K562 (cell line): ENCODE measurements at regions not wholly inside any gene's neighbourhood (a gene's known extent, or its start where the extent isn't known, plus 50 kb on each side); places are given as distances from the start of the nearest gene placed in this dataset.

Source experiments
- ATAC-seq: fragments of 200-7000 bp; cut with Tn5 transposase; 3 replicates; pipeline ENCODE4 v1.9.1; 2020; ENCODE audit warnings: moderate library complexity
- BruUV-seq: library from RNA; stranded (reverse); fragments of 400-500 nt; replicated peaks from 2 replicates; lab custom pipeline; 2021; lab: Mats Ljungman, UMichigan
- CTCF ChIA-PET: fragments of 300-600 bp; formaldehyde crosslinking; extraction: SDS; loops from one replicate; lab custom pipeline; 2021; ENCODE audit warnings: low intra/inter-chr PET ratio; lab: Yijun Ruan, JAX
- POLR2A ChIA-PET: fragments of 300-600, 350-650 bp; sonication (Branson Sonifier 250); formaldehyde crosslinking; extraction: SDS; loops from one replicate; lab custom pipeline; 2021; ENCODE audit warnings: antibody characterized with exemption, inconsistent platforms; lab: Yijun Ruan, JAX
- DNase-seq, 4 experiments: peaks; one replicate each; pipeline versions ENCODE4 v3.0.0 to v3.0.0-alpha.2; 2011 to 2018; ENCODE audit warnings: low spot score in 3 of 4, mixed read lengths in 3 of 4; ENCODE audit errors: extremely low read depth in 1 of 4
- FAIRE-seq: peaks from 2 replicates; lab custom pipeline; 2011; peaks lifted over from hg19 to GRCh38; lab: Jason Lieb, UNC
- H2AFZ ChIP-seq: 2 replicates; pipeline ENCODE4 v1.6.0; 2011; ENCODE audit warnings: low read depth, low read length, control low read depth, inconsistent platforms
- H3K27ac ChIP-seq: fragments of 200-600 bp; 3 replicates; pipeline ENCODE4 v1.8.0; 2011; ENCODE audit warnings: low read depth, mild to moderate bottlenecking, control low read depth, inconsistent platforms, low read length, moderate library complexity, mixed read lengths; ENCODE audit errors: extremely low read depth
- H3K27me3 ChIP-seq, 2 experiments: fragments of 300-600 bp in 1 of 2; 2 replicates in 1 of 2; 3 replicates in 1 of 2; pipeline versions ENCODE4 v1.6.0 to v1.8.0; 2011; ENCODE audit warnings: inconsistent platforms in 2 of 2, low read length in 2 of 2, mild to moderate bottlenecking in 1 of 2, mixed read lengths in 1 of 2, moderate library complexity in 1 of 2; ENCODE audit not compliant: control insufficient read depth in 2 of 2, insufficient read depth in 2 of 2
- H3K36me3 ChIP-seq: fragments of 300-600 bp; 3 replicates; pipeline ENCODE4 v1.8.0; 2011; ENCODE audit warnings: mild to moderate bottlenecking, low read length, inconsistent platforms; ENCODE audit not compliant: control insufficient read depth, insufficient read depth
- H3K4me1 ChIP-seq, 2 experiments: fragments of 200-600 bp in 1 of 2; replicated peaks in 1 of 2; 2 replicates in 1 of 2; 3 replicates in 1 of 2; pipeline versions ENCODE4 v1.5.1 to v1.8.0; 2011; ENCODE audit warnings: inconsistent platforms in 2 of 2, low read length in 2 of 2, mild to moderate bottlenecking in 1 of 2, mixed read lengths in 1 of 2, moderate library complexity in 1 of 2; ENCODE audit not compliant: control insufficient read depth in 2 of 2, insufficient read depth in 2 of 2
- H3K4me2 ChIP-seq: 2 replicates; pipeline ENCODE4 v1.6.1; 2011; ENCODE audit warnings: low read length, control low read depth, inconsistent platforms, mixed read lengths; ENCODE audit not compliant: insufficient read depth
- H3K4me3 ChIP-seq: fragments of 200-600 bp; sonication (generic), shearing (Covaris generic); 2 replicates; pipeline ENCODE4 v1.5.1; 2016; ENCODE audit warnings: control low read depth, inconsistent platforms
- H3K79me2 ChIP-seq: fragments of 200-600 bp; 3 replicates; pipeline ENCODE4 v1.8.0; 2011; ENCODE audit warnings: low read length, inconsistent platforms; ENCODE audit not compliant: control insufficient read depth, insufficient read depth
- H3K9ac ChIP-seq, 2 experiments: 2 replicates each; pipeline versions ENCODE4 v1.6.0 to v1.6.1; 2011; ENCODE audit warnings: low read depth in 2 of 2, low read length in 2 of 2, control low read depth in 1 of 2, inconsistent platforms in 1 of 2, mild to moderate bottlenecking in 1 of 2, mixed read lengths in 1 of 2; ENCODE audit not compliant: insufficient read depth in 1 of 2
- H3K9me1 ChIP-seq: one replicate; pipeline ENCODE4 v1.6.0; 2011; ENCODE audit warnings: inconsistent platforms, mild to moderate bottlenecking, low read length, moderate library complexity; ENCODE audit not compliant: control insufficient read depth, insufficient read depth
- H3K9me3 ChIP-seq: replicated peaks from 2 replicates; pipeline ENCODE4 v1.5.1; 2011; ENCODE audit warnings: low read depth, low read length, inconsistent platforms; ENCODE audit not compliant: control insufficient read depth, insufficient read depth
- H4K20me1 ChIP-seq: replicated peaks from 2 replicates; pipeline ENCODE4 v1.6.1; 2011; ENCODE audit warnings: low read length, inconsistent platforms, mixed read lengths; ENCODE audit not compliant: control insufficient read depth, insufficient read depth
- ARNT ChIP-seq, 2 experiments: fragments of 450-650 bp; IDR thresholded peaks; 2 replicates each; pipeline ENCODE4 v1.6.1; 2016; ENCODE audit warnings: mild to moderate bottlenecking in 1 of 2
- HMG20A ChIP-seq: fragments of 450-650 bp; formaldehyde crosslinking; conservative IDR thresholded peaks from 2 replicates; pipeline ENCODE4 v1.4.0; 2020; ENCODE audit warnings: mild to moderate bottlenecking, mixed read lengths
- HNRNPH1 ChIP-seq: fragments of 200-400 bp; formaldehyde crosslinking; optimal IDR thresholded peaks from 2 replicates; pipeline ENCODE3; 2017; ENCODE audit warnings: low read depth, mild to moderate bottlenecking, low read length, moderate library complexity
- MXD1 ChIP-seq: fragments of 250-450 bp; sonication (Bioruptor Pico); IDR thresholded peaks from 2 replicates; pipeline ENCODE4 v1.8.0; 2021; ENCODE audit warnings: borderline replicate concordance, mild to moderate bottlenecking, moderate library complexity; ENCODE audit not compliant: poor library complexity, severe bottlenecking
- ZNF134 ChIP-seq: fragments of 250-450 bp; sonication (Bioruptor Pico); conservative IDR thresholded peaks from 2 replicates; pipeline ENCODE4 v1.4.0; 2020
- WGBS: fragments of 100-300 bp; shearing (Covaris generic); methylation state at CpG from one replicate; pipeline ENCODE4 v1.1.6; 2016; ENCODE audit warnings: low coverage, mixed read lengths; ENCODE audit not compliant: insufficient coverage; ENCODE audit errors: missing lambda C conversion rate; 5-methylcytosine and 5-hydroxymethylcytosine counted together
- in situ Hi-C: fragments of 300-500 bp; cut with MboI; formaldehyde crosslinking; loops from 4 replicates; pipeline ENCODE4 v1.15.0; 2018; ENCODE audit warnings: inconsistent platforms, mixed read lengths
- intact Hi-C: fragments of 100-400 bp; cut with micrococcal nuclease; formaldehyde crosslinking; loops from 2 replicates; pipeline ENCODE4 v1.14.2; 2022

- Histone ChIP-seq H4K20me1 (peaks cover 9% of the 10 kb centered on the region; the same call in 1 of the 2 replicates), H2AFZ (no peak overlapping the region), H3K4me2 (no peak overlapping the region), H3K27me3 (peaks cover 5 to 40% of the 10 kb centered on the region in 2 experiments; a peak in 4 of 5 replicates), H3K4me3 (no peak overlapping the region), H3K4me1 (0 out of 5 replicates have a peak, but pooled peaks cover 0 to 4% of the 10 kb centered on the region in 2 experiments), H3K36me3 (no peaks in the 10 kb centered on the region), H3K27ac (no peak overlapping the region), H3K9me1 (no peaks in the 10 kb centered on the region), H3K9me3 (no peaks in the 10 kb centered on the region), H3K9ac (no peak overlapping the region), H3K79me2 (no peaks in the 10 kb centered on the region)
- FAIRE-seq = no peak
- DNase-seq = no peak
- ChIA-PET CTCF (no interaction called here), POLR2A (no interaction called here)
- no peak for ATAC-seq
- intact Hi-C loops (no loop called here), in situ Hi-C loops (no loop called here)
- no TSS peak for BruUV-seq
- under 1% methylated on average over 9 of the region's 9 CpGs for whole genome bisulfite sequencing
- TF ChIP-seq MXD1 (no peak), HMG20A (CRISPR knock-in tag) (no peak), ZNF134 (CRISPR knock-in tag) (peak; percentile 82), HNRNPH1 (no peak), ARNT (IDR thresholded peaks at IDR 0.05) (no peak)
These were observed 238.2 kb downstream of the PTPRU start for GRCh38 chr1:29474274-29475244.
